Colonic mucosa (tissue), 4 donors: ENCODE measurements at regions not wholly inside any gene's neighbourhood (a gene's known extent, or its start where the extent isn't known, plus 50 kb on each side); places are given as distances from the start of the nearest gene placed in this dataset.

Experiments
- DNase-seq: peaks from one replicate; pipeline ENCODE4 v3.0.0-alpha.2; 2020
- H3K27ac ChIP-seq: fragments of 200-600 bp; one replicate; pipeline ENCODE4 v1.8.0; 2021
- H3K27me3 ChIP-seq: fragments of 200-600 bp; one replicate; pipeline ENCODE4 v1.8.0; 2021
- H3K36me3 ChIP-seq: fragments of 200-600 bp; one replicate; pipeline ENCODE4 v1.8.0; 2021
- H3K4me1 ChIP-seq: fragments of 200-600 bp; one replicate; pipeline ENCODE4 v1.8.0; 2021; ENCODE audit warnings: mild to moderate bottlenecking
- H3K4me3 ChIP-seq: fragments of 200-600 bp; one replicate; pipeline ENCODE4 v1.8.0; 2021
- H3K9ac ChIP-seq, 2 donors: one replicate each; pipeline ENCODE4 v1.7.0; 2013; ENCODE audit warnings: control low read depth in 2 of 2, low read depth in 2 of 2, low read length in 2 of 2
- H3K9me3 ChIP-seq: fragments of 200-600 bp; one replicate; pipeline ENCODE4 v1.8.0; 2021
- intact Hi-C: fragments of 100-400 bp; cut with DNase I; formaldehyde crosslinking; loops from one replicate; pipeline ENCODE4 v1.14.1; 2022
- TF ChIP-seq, protein P1 (sequence below): fragments of 200-600 bp; IDR thresholded peaks from one replicate; pipeline ENCODE4 v1.8.0; 2022; ENCODE audit warnings: antibody characterized with exemption, mild to moderate bottlenecking
- donor health status: healthy.
- donor health status: DM: no; HTN: no; CAD: no.
- donor health status: DM: no; HTN: no; CAD: no.

DNA sequence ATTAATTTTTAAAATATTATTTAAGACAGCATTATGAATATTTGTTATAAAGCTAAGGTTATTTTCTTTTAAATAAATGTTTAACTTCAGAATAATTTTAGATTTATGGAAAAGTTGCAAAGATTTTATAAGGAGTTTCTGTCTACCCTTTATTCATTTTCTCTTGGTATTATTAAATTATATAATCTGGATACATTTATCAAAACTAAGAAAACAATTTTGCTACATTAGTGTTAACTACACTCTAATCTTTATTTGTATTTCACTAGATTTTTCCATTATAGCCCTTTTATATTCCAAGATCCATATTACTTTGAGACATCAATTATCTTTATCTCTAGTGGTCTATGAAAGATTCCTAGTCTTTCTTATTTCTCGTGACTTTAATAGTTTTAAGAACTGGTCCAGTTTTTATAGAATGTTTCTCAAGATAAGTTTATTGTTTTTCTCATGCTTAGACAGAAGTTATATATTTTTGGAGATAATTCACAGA lies 1243.7 kb upstream of the PCDH9 start:
- Histone ChIP-seq H3K4me1 (no peaks in the 10 kb centered on the region), H3K4me3 (no peak overlapping the region), H3K27ac (no peak overlapping the region), H3K9me3 (no peaks in the 10 kb centered on the region), H3K9ac (no peak overlapping the region), H3K36me3 (no peaks in the 10 kb centered on the region), H3K27me3 (no peaks in the 10 kb centered on the region)
- DNase-seq, result no peak
- TF ChIP-seq, protein P1, sequence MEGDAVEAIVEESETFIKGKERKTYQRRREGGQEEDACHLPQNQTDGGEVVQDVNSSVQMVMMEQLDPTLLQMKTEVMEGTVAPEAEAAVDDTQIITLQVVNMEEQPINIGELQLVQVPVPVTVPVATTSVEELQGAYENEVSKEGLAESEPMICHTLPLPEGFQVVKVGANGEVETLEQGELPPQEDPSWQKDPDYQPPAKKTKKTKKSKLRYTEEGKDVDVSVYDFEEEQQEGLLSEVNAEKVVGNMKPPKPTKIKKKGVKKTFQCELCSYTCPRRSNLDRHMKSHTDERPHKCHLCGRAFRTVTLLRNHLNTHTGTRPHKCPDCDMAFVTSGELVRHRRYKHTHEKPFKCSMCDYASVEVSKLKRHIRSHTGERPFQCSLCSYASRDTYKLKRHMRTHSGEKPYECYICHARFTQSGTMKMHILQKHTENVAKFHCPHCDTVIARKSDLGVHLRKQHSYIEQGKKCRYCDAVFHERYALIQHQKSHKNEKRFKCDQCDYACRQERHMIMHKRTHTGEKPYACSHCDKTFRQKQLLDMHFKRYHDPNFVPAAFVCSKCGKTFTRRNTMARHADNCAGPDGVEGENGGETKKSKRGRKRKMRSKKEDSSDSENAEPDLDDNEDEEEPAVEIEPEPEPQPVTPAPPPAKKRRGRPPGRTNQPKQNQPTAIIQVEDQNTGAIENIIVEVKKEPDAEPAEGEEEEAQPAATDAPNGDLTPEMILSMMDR, result no peak
- intact Hi-C loops, result no loop called here

- intact Hi-C loops, result no loop called here
- Histone ChIP-seq H3K9me3 (no peaks in the 10 kb centered on the region), H3K27me3 (no peaks in the 10 kb centered on the region), H3K27ac (no peak overlapping the region), H3K9ac (no peak overlapping the region), H3K4me1 (no peaks in the 10 kb centered on the region), H3K36me3 (no peaks in the 10 kb centered on the region), H3K4me3 (no peak overlapping the region)
- no peak for DNase-seq
- TF ChIP-seq, protein P1, result no peak
Observed at GRCh38 chr13:68467160-68467559, 1237.0 kb upstream of the PCDH9 start.

DNA sequence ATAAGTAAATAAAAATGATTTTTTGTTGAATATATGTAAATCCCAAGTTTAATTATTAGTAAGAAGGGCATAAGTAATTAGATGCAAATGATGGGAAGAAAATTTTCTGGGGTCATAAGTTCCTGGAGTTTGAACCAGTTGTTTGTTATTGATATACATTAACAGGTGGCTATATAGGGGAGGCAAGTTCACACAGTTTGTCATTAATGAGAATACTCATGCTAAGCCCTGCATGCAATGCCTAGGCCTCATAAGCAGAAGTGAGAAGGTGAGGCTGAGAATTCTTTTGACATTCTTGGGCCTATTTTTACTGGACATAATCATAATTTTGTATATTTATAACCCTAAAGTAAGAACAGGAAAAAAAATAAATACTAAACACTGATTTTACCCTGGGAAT lies 1210.7 kb upstream of the PCDH9 start:
- no peak for DNase-seq
- Histone ChIP-seq H3K27ac (no peak overlapping the region), H3K9ac (no peak overlapping the region), H3K4me3 (no peak overlapping the region), H3K27me3 (no peaks in the 10 kb centered on the region), H3K4me1 (no peaks in the 10 kb centered on the region), H3K9me3 (no peaks in the 10 kb centered on the region), H3K36me3 (no peaks in the 10 kb centered on the region)
- TF ChIP-seq, protein P1, result no peak
- intact Hi-C loops, result no loop called here

GRCh38 chr13:68439817-68440216 lies 1209.7 kb upstream of the PCDH9 start:
- no peaks in the 10 kb centered on the region for H3K27me3 ChIP-seq
- H3K9me3 ChIP-seq, result no peaks in the 10 kb centered on the region
- TF ChIP-seq, protein P1, result no peak
- no peak for DNase-seq
- intact Hi-C loops, result no loop called here
- H3K9ac ChIP-seq, result no peak overlapping the region
- H3K4me1 ChIP-seq, result no peaks in the 10 kb centered on the region
- H3K27ac ChIP-seq, result no peak overlapping the region
- no peaks in the 10 kb centered on the region for H3K36me3 ChIP-seq
- no peak overlapping the region for H3K4me3 ChIP-seq

DNA sequence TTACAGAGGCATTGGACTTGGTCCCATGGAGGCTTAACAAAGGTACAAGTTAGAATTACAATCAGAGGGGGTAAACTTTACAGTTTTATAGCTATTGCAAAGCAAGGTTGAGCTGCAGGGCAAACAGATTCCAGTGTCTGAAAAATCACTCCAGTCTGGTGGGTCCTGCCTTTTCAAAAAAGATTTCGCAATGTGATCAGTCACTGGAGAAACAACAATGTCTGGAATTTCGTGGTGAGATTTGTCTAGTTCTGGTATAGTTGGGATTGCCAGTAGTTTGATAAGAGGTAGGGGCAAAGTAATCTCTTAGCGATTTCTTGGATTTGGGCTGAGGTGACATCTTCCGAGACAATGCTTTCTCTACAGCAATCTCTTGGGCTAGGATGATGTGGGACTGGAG lies 1198.2 kb upstream of the PCDH9 start:
- DNase-seq, result no peak
- intact Hi-C loops, result no loop called here
- no peak overlapping the region for H3K4me3 ChIP-seq
- no peaks in the 10 kb centered on the region for H3K9me3 ChIP-seq
- no peak overlapping the region for H3K27ac ChIP-seq
- H3K9ac ChIP-seq, result no peak overlapping the region
- H3K4me1 ChIP-seq, result no peaks in the 10 kb centered on the region
- H3K27me3 ChIP-seq, result no peaks in the 10 kb centered on the region
- H3K36me3 ChIP-seq, result no peaks in the 10 kb centered on the region
- TF ChIP-seq, protein P1, result no peak

DNA sequence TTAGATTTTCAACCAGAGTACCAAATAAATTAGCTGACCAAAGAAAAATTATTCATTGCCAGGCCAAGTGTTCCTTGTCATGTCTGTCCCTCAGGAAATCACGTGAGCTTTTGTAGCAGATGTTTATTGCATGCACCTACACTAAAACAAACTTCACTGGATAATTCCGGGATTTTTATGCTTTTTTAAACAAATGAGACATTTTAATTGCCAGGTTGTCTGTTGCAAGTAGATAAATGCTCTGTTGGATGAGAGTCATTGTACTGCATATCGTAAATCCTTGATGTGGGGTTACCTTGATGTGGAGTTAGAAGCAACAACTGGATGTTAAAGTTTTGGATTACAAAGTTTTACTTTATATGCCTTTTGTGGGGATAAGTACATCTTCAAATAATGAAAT lies 1187.7 kb upstream of the PCDH9 start:
- DNase-seq, result no peak
- no peak overlapping the region for H3K9ac ChIP-seq
- TF ChIP-seq, protein P1, result no peak
- H3K4me3 ChIP-seq, result no peak overlapping the region
- intact Hi-C loops, result no loop called here
- H3K4me1 ChIP-seq, result no peaks in the 10 kb centered on the region
- H3K9me3 ChIP-seq, result no peaks in the 10 kb centered on the region
- no peak overlapping the region for H3K27ac ChIP-seq
- H3K27me3 ChIP-seq, result no peaks in the 10 kb centered on the region
- H3K36me3 ChIP-seq, result no peaks in the 10 kb centered on the region
